HG02798 (cell line): ENCODE measurements at regions not wholly inside any gene's neighbourhood (a gene's known extent, or its start where the extent isn't known, plus 50 kb on each side); places are given as distances from the start of the nearest gene placed in this dataset.
"Not testable (repeated sequence)": the region's sequence is repeated elsewhere in the genome, so short reads cannot be mapped to it uniquely, and the experiment has no call there.

Experiments
- ATAC-seq: cut with Tn5 transposase; IDR thresholded peaks from one replicate; pipeline ENCODE4 v1.9.1; 2021; ENCODE audit warnings: mild to moderate bottlenecking; ENCODE audit not compliant: unreplicated experiment, poor library complexity

- ATAC-seq = no peak
These were observed 55.0 kb upstream of the PPP1R2C start for GRCh38 chrX:42832764-42833549.

- ATAC-seq = not testable (repeated sequence)
These were observed 55.6 kb upstream of the PPP1R2C start for GRCh38 chrX:42833550-42833940.

- ATAC-seq = peak; percentile 32
These were observed 59.3 kb upstream of the PPP1R2C start for GRCh38 chrX:42837101-42837726.

- ATAC-seq = peak; percentile 56
These were observed 59.8 kb upstream of the PPP1R2C start for GRCh38 chrX:42837747-42838146.

GRCh38 chrX:42839632-42840031 is 61.7 kb upstream of the PPP1R2C start:
- ATAC-seq = no peak

GRCh38 chrX:42846741-42847140 is 68.8 kb upstream of the PPP1R2C start:
- ATAC-seq = no peak

- ATAC-seq = no peak
These were observed 77.3 kb upstream of the PPP1R2C start for GRCh38 chrX:42855259-42855658.

GRCh38 chrX:42857766-42858165 is 79.8 kb upstream of the PPP1R2C start:
- no peak for ATAC-seq

- no peak for ATAC-seq
These were observed 91.0 kb upstream of the PPP1R2C start for GRCh38 chrX:42869011-42869410.

GRCh38 chrX:42869659-42870476 is 91.9 kb upstream of the PPP1R2C start:
- ATAC-seq = peak; percentile 91

GRCh38 chrX:42886519-42886918 is 108.6 kb upstream of the PPP1R2C start:
- ATAC-seq = no peak

- no peak for ATAC-seq
These were observed 123.0 kb upstream of the PPP1R2C start for GRCh38 chrX:42900947-42901346.

GRCh38 chrX:42902513-42902912 is 124.5 kb upstream of the PPP1R2C start:
- no peak for ATAC-seq

- ATAC-seq = no peak
These were observed 142.8 kb upstream of the PPP1R2C start for GRCh38 chrX:42920752-42921151.

- no peak for ATAC-seq
These were observed 152.1 kb upstream of the PPP1R2C start for GRCh38 chrX:42930071-42930470.

- ATAC-seq = no peak
These were observed 153.0 kb upstream of the PPP1R2C start for GRCh38 chrX:42930951-42931350.

- ATAC-seq = no peak
These were observed 155.2 kb upstream of the PPP1R2C start for GRCh38 chrX:42933187-42933586.

GRCh38 chrX:42934020-42934726 is 156.2 kb upstream of the PPP1R2C start:
- ATAC-seq = peak; percentile 98

GRCh38 chrX:42941671-42942070 is 163.7 kb upstream of the PPP1R2C start:
- no peak for ATAC-seq
